IMR-90 (cell line): ENCODE measurements at regions not wholly inside any gene's neighbourhood (a gene's known extent, or its start where the extent isn't known, plus 50 kb on each side); places are given as distances from the start of the nearest gene placed in this dataset.

ENCODE experiments used
- BHLHE40 ChIP-seq: fragments of 150-350 bp; IDR thresholded peaks from 2 replicates; pipeline ENCODE4 v1.6.1; 2016; ENCODE audit warnings: mild to moderate bottlenecking, low read depth, low read length
- CEBPB ChIP-seq: IDR thresholded peaks from 2 replicates; pipeline ENCODE4 v1.6.1; 2012; ENCODE audit warnings: low read depth, low read length, improper control_type of control experiment
- CTCF ChIP-seq: conservative IDR thresholded peaks from 2 replicates; pipeline ENCODE4 v1.5.1; 2012; ENCODE audit warnings: mild to moderate bottlenecking, low read depth, low read length, improper control_type of control experiment
- ELK1 ChIP-seq: fragments of 150-350 bp; IDR thresholded peaks from 2 replicates; pipeline ENCODE4 v1.6.1; 2016; ENCODE audit warnings: low read depth, mild to moderate bottlenecking, low read length, moderate library complexity, borderline replicate concordance
- MAZ ChIP-seq: IDR thresholded peaks from 2 replicates; pipeline ENCODE4 v1.6.1; 2012; ENCODE audit warnings: low read depth, mild to moderate bottlenecking, low read length, improper control_type of control experiment, moderate library complexity, borderline replicate concordance
- NFE2L2 ChIP-seq: fragments of 150-350 bp; IDR thresholded peaks from 2 replicates; pipeline ENCODE4 v1.6.1; 2016; ENCODE audit warnings: low read depth, mild to moderate bottlenecking, low read length
- POLR2A ChIP-seq: IDR thresholded peaks from 2 replicates; pipeline ENCODE4 v1.6.1; 2012; ENCODE audit warnings: mild to moderate bottlenecking, low read depth, low read length
- RCOR1 ChIP-seq: IDR thresholded peaks from 2 replicates; pipeline ENCODE4 v1.6.1; 2012; ENCODE audit warnings: mild to moderate bottlenecking, low read length, improper control_type of control experiment; ENCODE audit not compliant: insufficient replicate concordance
- SMC3 ChIP-seq: fragments of 150-350 bp; IDR thresholded peaks from 2 replicates; pipeline ENCODE4 v1.6.1; 2016; ENCODE audit warnings: low read depth, mild to moderate bottlenecking, antibody characterized with exemption, low read length, moderate library complexity

- no peak for TF ChIP-seq POLR2A
- no peak for TF ChIP-seq CTCF
- no peak for TF ChIP-seq CEBPB
- no peak for TF ChIP-seq MAZ
- no peak for TF ChIP-seq BHLHE40
- no peak for TF ChIP-seq SMC3
- TF ChIP-seq NFE2L2: no peak
- TF ChIP-seq RCOR1: no peak
- TF ChIP-seq ELK1: no peak
These were observed 118.7 kb downstream of the MRM1 start for GRCh38 chr17:36720131-36720530.
